ENCODE measurements at regions not wholly inside any gene's neighbourhood (a gene's known extent, or its start where the extent isn't known, plus 50 kb on each side); places are given as distances from the start of the nearest gene placed in this dataset.

GRCh38 chr3:53944028-53944427 is 52.4 kb upstream of the SELENOK start:
- no peaks in the 10 kb centered on the region for H3K4me1 Mint-ChIP-seq
- H3K36me3 Mint-ChIP-seq, result peaks cover 9% of the 10 kb centered on the region
- H3K9me3 Mint-ChIP-seq, result peaks cover 9% of the 10 kb centered on the region
- H3K4me3 Mint-ChIP-seq, result no peak overlapping the region
- H3K27me3 Mint-ChIP-seq, result peaks cover 31% of the 10 kb centered on the region
- no peak for ATAC-seq
- H3K27ac Mint-ChIP-seq, result no peak overlapping the region

- peaks cover 9% of the 10 kb centered on the region for H3K36me3 Mint-ChIP-seq
- no peaks in the 10 kb centered on the region for H3K4me1 Mint-ChIP-seq
- no peak overlapping the region for H3K27ac Mint-ChIP-seq
- H3K9me3 Mint-ChIP-seq, result peaks cover 9% of the 10 kb centered on the region
- no peak for ATAC-seq
- H3K4me3 Mint-ChIP-seq, result no peak overlapping the region
- peaks cover 30% of the 10 kb centered on the region for H3K27me3 Mint-ChIP-seq
Observed at GRCh38 chr3:53941950-53942349, 50.3 kb upstream of the SELENOK start.

All from stimulated activated memory B cell treated with anti-CD40 and anti-IgM and Interleukin-4, amounts not matched to agents 10 μg/mL and 1 μg/mL and 100 μg/mL, for 72 hours (primary cell).